Stimulated activated naive CD8-positive, alpha-beta T cell treated with anti-CD3 and anti-CD28 coated beads, Interleukin-15, amount 100 ng/mL, for 72 hours (primary cell): ENCODE measurements at regions not wholly inside any gene's neighbourhood (a gene's known extent, or its start where the extent isn't known, plus 50 kb on each side); places are given as distances from the start of the nearest gene placed in this dataset.
"Not testable (repeated sequence)": the region's sequence is repeated elsewhere in the genome, so short reads cannot be mapped to it uniquely, and the experiment has no call there.

Experiments used
- ATAC-seq: fragments of 150-1000 bp; cut with Tn5 transposase; 2 replicates; pipeline ENCODE4 v1.10.0; 2021; ENCODE audit warnings: mild to moderate bottlenecking, moderate library complexity
- DNase-seq, 2 donors: peaks; one replicate each; pipeline ENCODE4 v3.0.0; 2021 to 2022
- H3K27ac Mint-ChIP-seq, 2 donors: one replicate each; pipeline ENCODE4 v1.8.0; 2022; ENCODE audit warnings: mild to moderate bottlenecking in 2 of 2, mixed read lengths in 2 of 2, moderate library complexity in 2 of 2
- H3K27me3 Mint-ChIP-seq: one replicate; pipeline ENCODE4 v1.8.0; 2022; ENCODE audit warnings: mixed read lengths
- H3K4me1 Mint-ChIP-seq: one replicate; pipeline ENCODE4 v1.8.0; 2022; ENCODE audit warnings: mild to moderate bottlenecking, mixed read lengths
- H3K4me3 Mint-ChIP-seq, 2 donors: one replicate each; pipeline ENCODE4 v1.8.0; 2022; ENCODE audit warnings: mild to moderate bottlenecking in 2 of 2, mixed read lengths in 2 of 2, moderate library complexity in 1 of 2
- H3K9me3 Mint-ChIP-seq, 2 donors: one replicate each; pipeline ENCODE4 v1.8.0; 2022; ENCODE audit warnings: mixed read lengths in 2 of 2

GRCh38 chrX:140087875-140088274 lies 122.6 kb upstream of the CXorf66 start:
- ATAC-seq: no peak
- Mint-ChIP-seq H3K9me3 (no peaks in the 10 kb centered on the region), H3K27me3 (peaks cover 8% of the 10 kb centered on the region), H3K4me3 (no peak overlapping the region), H3K4me1 (no peaks in the 10 kb centered on the region), H3K27ac (no peak overlapping the region)
- no peak for DNase-seq

DNA sequence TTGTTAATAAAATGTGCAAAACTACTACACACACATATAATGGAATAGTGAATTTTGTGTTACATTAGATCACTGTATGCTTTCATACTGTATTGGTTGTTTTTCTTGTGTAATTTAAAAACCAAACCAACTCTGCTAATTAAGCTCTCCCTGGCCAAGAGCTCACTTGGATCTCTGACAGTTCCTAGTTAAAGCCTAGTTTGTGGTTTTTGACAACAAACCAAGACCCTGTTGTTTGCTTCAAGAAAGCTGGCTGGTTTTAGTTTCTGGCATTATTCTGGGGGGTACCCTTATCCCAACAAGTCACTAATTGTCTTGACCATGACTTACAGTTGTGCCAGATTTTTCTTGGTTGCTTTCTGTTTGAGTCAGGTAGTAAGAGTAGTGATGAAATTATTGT lies 121.4 kb upstream of the CXorf66 start:
- Mint-ChIP-seq H3K4me3 (no peak overlapping the region), H3K27me3 (peaks cover 8% of the 10 kb centered on the region), H3K4me1 (no peaks in the 10 kb centered on the region), H3K9me3 (no peaks in the 10 kb centered on the region), H3K27ac (no peak overlapping the region)
- DNase-seq (no peak), ATAC-seq (no peak)

GRCh38 chrX:140074851-140075250 lies 109.5 kb upstream of the CXorf66 start:
- H3K4me3 Mint-ChIP-seq, H3K27me3 Mint-ChIP-seq, H3K9me3 Mint-ChIP-seq, ATAC-seq, H3K4me1 Mint-ChIP-seq, H3K27ac Mint-ChIP-seq, DNase-seq: not testable (repeated sequence)

GRCh38 chrX:140071037-140071436 lies 105.7 kb upstream of the CXorf66 start:
- DNase-seq: no peak
- Mint-ChIP-seq H3K4me3 (no peak overlapping the region), H3K27ac (no peak overlapping the region), H3K4me1 (no peaks in the 10 kb centered on the region), H3K9me3 (no peaks in the 10 kb centered on the region), H3K27me3 (no peaks in the 10 kb centered on the region)
- no peak for ATAC-seq

DNA sequence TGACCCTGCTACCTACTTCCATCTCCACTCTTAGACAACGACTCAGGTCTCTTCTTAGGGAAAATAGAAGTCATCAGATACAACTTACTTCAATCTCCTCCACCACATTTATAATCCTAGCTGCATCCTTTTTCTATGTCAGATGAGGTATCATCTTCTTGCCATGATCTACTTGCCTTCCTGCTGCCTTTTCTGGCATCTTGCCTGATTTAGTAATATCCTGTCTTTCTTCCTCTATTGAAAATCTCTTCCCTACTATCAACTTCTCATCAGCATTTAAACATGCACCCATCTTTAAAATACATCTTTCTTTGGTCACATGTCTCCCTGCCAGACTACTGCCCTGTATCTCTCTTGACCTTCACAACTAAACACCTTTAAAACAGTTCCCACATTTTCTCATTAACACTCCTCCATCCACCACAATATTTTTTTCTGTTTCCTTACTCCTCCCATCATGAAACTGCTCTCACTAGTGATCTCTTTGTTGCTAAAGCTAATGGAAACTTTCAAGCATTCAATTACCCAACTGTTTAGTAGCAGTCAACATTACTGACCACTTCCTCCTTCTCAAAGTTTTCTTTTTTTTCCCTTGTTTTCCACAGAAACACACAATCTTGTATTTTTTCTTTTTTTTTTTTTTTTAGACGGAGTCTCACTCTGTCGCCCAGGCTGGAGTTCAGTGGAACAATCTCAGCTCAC lies 100.8 kb upstream of the CXorf66 start:
- Mint-ChIP-seq H3K9me3 (no peaks in the 10 kb centered on the region), H3K27ac (no peak overlapping the region)
- no peak for DNase-seq

DNA sequence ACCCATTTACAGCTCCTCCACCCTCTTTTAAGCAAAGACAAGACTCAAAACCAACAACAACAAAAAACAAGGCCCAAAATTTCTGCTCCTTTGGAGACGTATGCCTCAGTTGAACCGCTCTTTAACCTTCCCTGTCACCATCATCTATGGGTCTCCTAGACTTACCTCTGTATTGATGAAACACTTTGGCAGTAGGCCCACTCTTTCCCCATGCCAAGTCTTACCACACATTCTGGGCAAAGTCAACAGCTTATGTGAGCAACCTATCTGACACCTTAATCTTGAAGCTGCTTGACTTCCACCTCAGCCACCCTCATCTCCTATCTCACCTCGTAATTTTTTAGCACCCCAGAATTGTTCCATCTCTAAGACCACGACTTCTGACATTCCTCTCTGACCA lies 99.7 kb upstream of the CXorf66 start:
- H3K9me3 Mint-ChIP-seq: no peaks in the 10 kb centered on the region
- H3K27ac Mint-ChIP-seq: no peak overlapping the region
- no peak overlapping the region for H3K4me3 Mint-ChIP-seq
- DNase-seq (no peak), ATAC-seq (no peak)
- H3K27me3 Mint-ChIP-seq: no peaks in the 10 kb centered on the region
- no peaks in the 10 kb centered on the region for H3K4me1 Mint-ChIP-seq

More for the DNA sequence above, 100.8 kb upstream of the CXorf66 start:
- Mint-ChIP-seq H3K4me3 (no peak overlapping the region), H3K27me3 (no peaks in the 10 kb centered on the region), H3K4me1 (no peaks in the 10 kb centered on the region)
- ATAC-seq: no peak

GRCh38 chrX:140057001-140057411 lies 91.7 kb upstream of the CXorf66 start:
- Mint-ChIP-seq H3K27me3 (peaks cover 6% of the 10 kb centered on the region), H3K27ac (no peak overlapping the region), H3K4me3 (no peak overlapping the region), H3K9me3 (no peaks in the 10 kb centered on the region), H3K4me1 (peaks cover 6% of the 10 kb centered on the region)
- peak; percentile 64 for ATAC-seq
- peak; percentile 39 to 45 for DNase-seq

DNA sequence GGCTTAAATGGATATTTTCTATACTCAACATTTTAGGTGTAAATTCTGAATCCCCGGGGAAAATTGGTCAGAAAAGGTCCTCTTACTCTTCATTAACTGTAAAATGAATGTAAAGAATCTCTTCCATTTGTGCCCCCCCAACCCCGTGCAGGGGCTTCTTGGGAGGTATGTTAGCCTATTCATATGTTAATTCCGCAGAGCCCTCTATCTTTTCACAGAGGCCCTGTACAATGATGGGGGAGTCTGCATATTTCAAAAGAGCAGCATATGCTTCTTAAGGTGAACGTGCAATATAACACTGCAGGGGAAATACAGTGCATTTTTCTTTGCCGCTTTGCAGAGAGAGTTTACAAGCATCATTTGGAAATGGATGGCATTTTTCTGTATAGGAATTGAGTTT lies 88.5 kb upstream of the CXorf66 start:
- ATAC-seq: no peak
- no peak overlapping the region for H3K4me3 Mint-ChIP-seq
- peaks cover 6% of the 10 kb centered on the region for H3K27me3 Mint-ChIP-seq
- DNase-seq: no peak
- H3K9me3 Mint-ChIP-seq: no peaks in the 10 kb centered on the region
- H3K27ac Mint-ChIP-seq: no peak overlapping the region
- peaks cover 6% of the 10 kb centered on the region for H3K4me1 Mint-ChIP-seq

DNA sequence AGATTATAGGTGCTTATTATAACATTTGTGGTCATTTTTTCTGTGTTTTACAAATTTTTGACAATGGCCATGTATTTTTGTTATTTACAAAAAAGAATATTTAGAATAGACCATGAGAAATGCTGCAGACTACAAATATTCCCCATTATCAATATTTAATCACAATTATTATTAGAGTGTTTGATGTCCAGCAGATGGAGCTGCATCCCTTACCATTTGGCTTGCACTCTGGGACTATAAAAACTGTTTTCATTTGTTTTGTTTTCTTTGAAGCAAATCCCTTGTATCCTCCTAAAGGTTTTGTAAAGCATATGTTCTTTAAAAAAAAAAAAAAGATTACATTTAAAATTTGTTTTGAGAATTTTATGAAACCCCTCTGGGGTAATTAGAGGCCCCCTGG lies 85.6 kb upstream of the CXorf66 start:
- Mint-ChIP-seq H3K9me3 (no peaks in the 10 kb centered on the region), H3K4me3 (no peak overlapping the region), H3K27me3 (no peaks in the 10 kb centered on the region), H3K4me1 (no peaks in the 10 kb centered on the region), H3K27ac (no peak overlapping the region)
- no peak for DNase-seq
- ATAC-seq: no peak

GRCh38 chrX:140040386-140040785 lies 75.1 kb upstream of the CXorf66 start:
- no peaks in the 10 kb centered on the region for H3K4me1 Mint-ChIP-seq
- peaks cover 8% of the 10 kb centered on the region for H3K27me3 Mint-ChIP-seq
- no peak for ATAC-seq
- H3K4me3 Mint-ChIP-seq: no peak overlapping the region
- no peak overlapping the region for H3K27ac Mint-ChIP-seq
- no peak for DNase-seq
- no peaks in the 10 kb centered on the region for H3K9me3 Mint-ChIP-seq

DNA sequence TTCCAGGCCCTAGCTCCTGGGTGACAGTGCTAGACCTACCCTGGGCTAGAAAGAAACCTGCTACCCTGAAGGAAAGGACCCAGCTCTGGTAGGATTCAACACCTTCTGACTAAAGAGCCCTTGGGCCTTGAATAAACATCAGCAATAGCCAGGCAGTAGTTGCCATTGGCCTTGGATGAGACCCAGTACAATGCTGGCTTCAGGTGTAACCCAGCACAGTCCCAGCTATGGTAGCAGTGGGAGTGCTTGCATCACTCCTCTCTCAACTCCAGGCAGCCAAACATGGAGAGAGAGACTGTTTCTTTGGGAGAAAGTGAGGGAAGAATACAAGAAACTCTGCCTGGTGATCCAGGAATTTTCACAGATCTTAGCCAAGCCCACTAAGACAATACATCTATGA lies 73.5 kb upstream of the CXorf66 start:
- no peaks in the 10 kb centered on the region for H3K9me3 Mint-ChIP-seq
- H3K27me3 Mint-ChIP-seq: no peaks in the 10 kb centered on the region
- H3K4me1 Mint-ChIP-seq: peaks cover 5% of the 10 kb centered on the region
- no peak overlapping the region for H3K27ac Mint-ChIP-seq
- ATAC-seq (no peak), DNase-seq (no peak)
- H3K4me3 Mint-ChIP-seq: no peak overlapping the region

DNA sequence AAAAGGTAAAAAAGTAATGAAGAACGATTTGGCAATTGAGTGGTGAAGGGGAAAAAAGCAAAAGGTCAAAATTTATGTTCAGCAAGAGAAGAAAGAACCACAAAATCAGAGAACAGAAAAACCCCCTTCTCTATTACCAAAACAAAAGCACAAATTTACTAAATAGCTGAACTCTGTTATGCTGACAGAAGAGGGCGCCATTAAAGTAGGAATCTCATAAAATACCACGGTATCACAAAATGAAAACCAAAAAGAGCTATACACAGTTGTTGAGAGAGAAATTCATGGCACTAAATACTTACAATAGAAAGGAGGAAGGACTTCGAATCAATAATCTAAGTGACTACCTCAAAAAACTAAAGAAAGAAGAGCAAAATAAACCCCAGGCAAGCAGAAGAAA lies 69.6 kb upstream of the CXorf66 start:
- H3K27me3 Mint-ChIP-seq: peaks cover 12% of the 10 kb centered on the region

DNA sequence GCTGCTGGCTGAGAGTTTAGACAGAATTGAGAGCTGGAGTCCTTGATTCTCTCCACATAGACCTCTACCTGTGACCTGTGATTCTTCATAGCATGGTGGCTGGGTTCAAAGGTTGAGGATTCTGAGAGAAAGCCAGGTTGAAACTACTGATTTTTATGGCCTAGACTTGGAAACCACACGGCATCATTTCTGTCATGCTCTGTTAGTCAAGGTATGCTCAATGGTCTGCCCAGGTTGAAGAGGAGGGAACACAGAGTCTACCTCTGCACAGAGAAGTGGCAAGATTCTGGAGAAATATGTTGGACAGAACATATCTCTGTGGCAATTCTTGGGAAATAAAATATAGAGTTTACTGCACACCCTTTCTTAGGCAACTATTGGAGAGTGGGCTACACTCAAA lies 57.2 kb upstream of the CXorf66 start:
- no peak overlapping the region for H3K4me3 Mint-ChIP-seq
- H3K27ac Mint-ChIP-seq: no peak overlapping the region
- DNase-seq (no peak), ATAC-seq (no peak)
- no peaks in the 10 kb centered on the region for H3K4me1 Mint-ChIP-seq
- H3K27me3 Mint-ChIP-seq: no peaks in the 10 kb centered on the region
- no peaks in the 10 kb centered on the region for H3K9me3 Mint-ChIP-seq

More for the DNA sequence above, 69.6 kb upstream of the CXorf66 start:
- DNase-seq: no peak
- Mint-ChIP-seq H3K27ac (no peak overlapping the region), H3K4me1 (peaks cover 5% of the 10 kb centered on the region), H3K9me3 (no peaks in the 10 kb centered on the region), H3K4me3 (no peak overlapping the region)
- no peak for ATAC-seq

- H3K4me3 Mint-ChIP-seq, ATAC-seq, H3K27me3 Mint-ChIP-seq, H3K9me3 Mint-ChIP-seq, H3K4me1 Mint-ChIP-seq, DNase-seq, H3K27ac Mint-ChIP-seq: not testable (repeated sequence)
Observed at GRCh38 chrX:140019134-140019533, 53.8 kb upstream of the CXorf66 start.
